ENCODE measurements at regions not wholly inside any gene's neighbourhood (a gene's known extent, or its start where the extent isn't known, plus 50 kb on each side); places are given as distances from the start of the nearest gene placed in this dataset.

- intact Hi-C loops (cut with DNase I) = no loop called here
- Histone ChIP-seq H3K9me3 (peaks cover 0 to 24% (median 0%) of the 10 kb centered on the region in 4 donors), H3K4me3 (no peak overlapping the region), H3K27ac (no peak overlapping the region), H3K36me3 (no peaks in the 10 kb centered on the region), H3K27me3 (no peaks in the 10 kb centered on the region), H3K4me1 (no peaks in the 10 kb centered on the region)
- TF ChIP-seq POLR2A (IDR thresholded peaks at IDR 0.05) = no peak
- no peak for TF ChIP-seq CTCF (IDR thresholded peaks at IDR 0.05)
- TF ChIP-seq POLR2AphosphoS5 (IDR thresholded peaks at IDR 0.05) = no peak
- TF ChIP-seq EP300 (IDR thresholded peaks at IDR 0.05) = no peak
- WGBS, 2 donors = 87 to 88% methylated on average over 14 of the region's 14 CpGs
- no peak for DNase-seq
These were observed 1687.5 kb downstream of the TP53TG3F start for GRCh38 chr16:35146723-35147458.

DNA sequence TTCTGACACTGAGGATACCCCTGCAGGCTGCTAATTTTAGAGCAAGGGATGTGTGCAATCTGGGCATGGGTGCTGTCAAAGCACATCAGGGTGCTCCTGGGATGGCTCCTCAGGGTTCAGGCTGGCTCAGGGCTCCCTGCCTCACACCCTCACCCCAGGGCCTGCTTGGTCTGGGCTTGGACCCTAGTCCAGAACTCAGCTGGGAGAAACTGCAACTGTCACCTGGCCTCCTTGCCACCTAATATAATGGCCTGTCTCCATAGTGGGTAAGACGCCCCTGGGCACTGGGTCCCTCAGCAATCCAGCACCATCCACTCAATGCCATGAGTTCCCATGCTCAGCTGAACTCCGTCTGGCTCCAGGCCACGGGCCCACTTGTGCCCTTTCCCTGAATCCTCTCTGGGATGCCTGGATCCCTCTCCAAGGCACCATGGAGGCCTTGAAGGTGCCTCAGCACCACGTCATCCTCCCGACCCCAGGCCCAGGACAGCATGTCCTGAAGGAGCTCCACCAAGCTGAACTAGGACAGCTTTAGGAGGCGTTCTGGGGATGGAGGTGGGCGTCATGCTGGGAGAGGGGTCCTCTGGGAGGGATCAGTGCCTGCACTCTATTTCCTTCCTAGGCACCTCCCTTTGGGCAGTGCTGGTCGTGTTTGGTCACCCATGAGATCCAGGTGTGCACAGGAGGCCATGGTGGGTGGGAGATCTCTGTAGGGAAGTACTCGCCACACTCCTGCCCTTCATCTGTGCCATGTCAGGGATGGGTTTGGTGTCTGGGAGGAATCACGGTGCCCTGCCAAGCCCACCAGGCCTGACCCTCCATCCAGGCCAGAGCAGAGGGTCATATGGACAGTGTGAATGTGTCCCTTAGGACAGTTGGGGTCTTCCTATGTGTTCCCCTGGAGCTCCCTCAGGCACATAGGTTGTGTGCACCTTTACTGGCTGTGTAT, 1688.4 kb downstream of the TP53TG3F start:
- intact Hi-C loops (cut with DNase I) = no loop called here
- TF ChIP-seq POLR2AphosphoS5 (IDR thresholded peaks at IDR 0.05) (no peak), EP300 (IDR thresholded peaks at IDR 0.05) (no peak), CTCF (IDR thresholded peaks at IDR 0.05) (no peak), POLR2A (IDR thresholded peaks at IDR 0.05) (no peak)
- no peaks in the 10 kb centered on the region for H3K36me3 ChIP-seq
- DNase-seq = no peak
- H3K4me3 ChIP-seq = no peak overlapping the region
- no peaks in the 10 kb centered on the region for H3K4me1 ChIP-seq
- WGBS, 2 donors = 58 to 61% methylated on average over 10 of the region's 10 CpGs
- no peaks in the 10 kb centered on the region for H3K27me3 ChIP-seq
- no peak overlapping the region for H3K27ac ChIP-seq
- peaks cover 0 to 26% (median 0%) of the 10 kb centered on the region in 4 donors for H3K9me3 ChIP-seq

GRCh38 chr16:35148748-35149147, 1689.3 kb downstream of the TP53TG3F start:
- peaks cover 0 to 22% (median 0%) of the 10 kb centered on the region in 4 donors for H3K9me3 ChIP-seq
- TF ChIP-seq CTCF (IDR thresholded peaks at IDR 0.05) (no peak), POLR2AphosphoS5 (IDR thresholded peaks at IDR 0.05) (no peak), EP300 (IDR thresholded peaks at IDR 0.05) (no peak), POLR2A (IDR thresholded peaks at IDR 0.05) (no peak)
- no peak overlapping the region for H3K27ac ChIP-seq
- intact Hi-C loops (cut with DNase I) = no loop called here
- no peaks in the 10 kb centered on the region for H3K27me3 ChIP-seq
- H3K36me3 ChIP-seq = no peaks in the 10 kb centered on the region
- WGBS, 2 donors = 36 to 52% methylated on average over 3 of the region's 3 CpGs
- DNase-seq = no peak
- no peak overlapping the region for H3K4me3 ChIP-seq
- no peaks in the 10 kb centered on the region for H3K4me1 ChIP-seq

GRCh38 chr16:35149550-35149949, 1690.1 kb downstream of the TP53TG3F start:
- WGBS, 2 donors = 59 to 60% methylated on average over 3 of the region's 3 CpGs
- no peaks in the 10 kb centered on the region for H3K27me3 ChIP-seq
- H3K4me3 ChIP-seq = no peak overlapping the region
- H3K4me1 ChIP-seq = no peaks in the 10 kb centered on the region
- no peaks in the 10 kb centered on the region for H3K36me3 ChIP-seq
- TF ChIP-seq POLR2AphosphoS5 (IDR thresholded peaks at IDR 0.05) (no peak), EP300 (IDR thresholded peaks at IDR 0.05) (no peak), POLR2A (IDR thresholded peaks at IDR 0.05) (no peak), CTCF (IDR thresholded peaks at IDR 0.05) (no peak)
- intact Hi-C loops (cut with DNase I) = no loop called here
- no peak for DNase-seq
- H3K27ac ChIP-seq = no peak overlapping the region
- peaks cover 0 to 24% (median 0%) of the 10 kb centered on the region in 4 donors for H3K9me3 ChIP-seq

Data from sigmoid colon (tissue), 6 donors.